Stomach (tissue), 8 donors: ENCODE measurements at regions not wholly inside any gene's neighbourhood (a gene's known extent, or its start where the extent isn't known, plus 50 kb on each side); places are given as distances from the start of the nearest gene placed in this dataset.

ENCODE experiments used
- DNase-seq, 2 donors: peaks; one replicate each; pipeline versions ENCODE4 v3.0.0 to v3.0.0-alpha.2; 2013 to 2019
- H3K27ac ChIP-seq, 5 donors: fragments of 200-600 bp in 4 of 5; sonication (generic) in 4 of 5; one replicate each; pipeline ENCODE4 v1.5.1; 2013 to 2019; ENCODE audit warnings: mild to moderate bottlenecking in 1 of 5, moderate library complexity in 1 of 5
- H3K27me3 ChIP-seq, 3 donors: fragments of 200-600 bp; sonication (generic); one replicate each; pipeline ENCODE4 v1.5.1; 2017 to 2019; ENCODE audit warnings: mixed run types in 1 of 3
- H3K36me3 ChIP-seq, 4 donors: fragments of 200-600 bp; sonication (generic); 1 replicate in 3 of 4; 2 replicates in 1 of 4; pipeline ENCODE4 v1.5.1; 2016 to 2019
- H3K4me1 ChIP-seq, 4 donors: fragments of 200-600 bp; sonication (generic); one replicate each; pipeline ENCODE4 v1.5.1; 2016 to 2019
- H3K4me3 ChIP-seq, 4 donors: fragments of 200-600 bp; sonication (generic) in 3 of 4; one replicate each; pipeline ENCODE4 v1.5.1; 2016 to 2019; ENCODE audit warnings: mild to moderate bottlenecking in 1 of 4
- H3K9me3 ChIP-seq, 4 donors: fragments of 200-600 bp; sonication (generic); one replicate each; pipeline ENCODE4 v1.5.1; 2016 to 2019
- CTCF ChIP-seq, 7 experiments: fragments of 450-650 bp in 4 of 7; fragments of 200-600 bp in 3 of 7; sonication (generic) in 3 of 7; IDR thresholded peaks; one replicate each; pipeline ENCODE4 v1.5.1; 2016 to 2019; ENCODE audit warnings: antibody characterized with exemption in 7 of 7, control low read depth in 2 of 7, mild to moderate bottlenecking in 1 of 7
- EP300 ChIP-seq: sonication (generic); formaldehyde crosslinking; IDR thresholded peaks from one replicate; pipeline ENCODE4 v1.6.1; 2017; ENCODE audit warnings: antibody characterized with exemption
- POLR2A ChIP-seq, 4 donors: fragments of 450-650 bp; IDR thresholded peaks; one replicate each; pipeline ENCODE4 v1.6.1; 2016; ENCODE audit warnings: antibody characterized with exemption in 4 of 4, control low read depth in 2 of 4, mild to moderate bottlenecking in 1 of 4, moderate library complexity in 1 of 4
- POLR2AphosphoS5 ChIP-seq, 3 donors: sonication (generic); formaldehyde crosslinking; IDR thresholded peaks; one replicate each; pipeline ENCODE4 v1.6.1; 2016; ENCODE audit warnings: antibody characterized with exemption in 3 of 3
- WGBS, 5 donors: extraction: QIAGEN DNeasy Blood & Tissue Kit in 3 of 5; methylation state at CpG; one replicate each; pipeline versions ENCODE4 v1.1.5 to v1.1.7; 2013 to 2018; 5-methylcytosine and 5-hydroxymethylcytosine counted together
- intact Hi-C: fragments of 100-400 bp; cut with DNase I; formaldehyde crosslinking; loops from one replicate; pipeline ENCODE4 v1.15.1; 2023; ENCODE audit warnings: low total_unique reads
- donor health status: healthy with polysubstance abuse.
- donor health status: Bipolar disorder and iron deficiency.
- donor health status: healthy.

- Histone ChIP-seq H3K9me3 (no peaks in the 10 kb centered on the region), H3K36me3 (no peaks in the 10 kb centered on the region), H3K27ac (peak overlapping the region in 2 of 5 donors; percentile 41 to 52), H3K4me3 (no peak overlapping the region), H3K27me3 (no peaks in the 10 kb centered on the region), H3K4me1 (peaks cover 0 to 16% (median 2%) of the 10 kb centered on the region in 4 donors)
- DNase-seq = peak; percentile 40 to 81
- TF ChIP-seq POLR2A (IDR thresholded peaks at IDR 0.05) (no peak), CTCF (IDR thresholded peaks at IDR 0.05) (no peak), POLR2AphosphoS5 (IDR thresholded peaks at IDR 0.05) (peak in 2 of 3 donors; percentile 16 to 62), EP300 (no peak)
- WGBS, 5 donors = 45 to 51% (median 47%) methylated on average over 8 of the region's 8 CpGs
- intact Hi-C loops = no loop called here
Observed at GRCh38 chr1:212186427-212187207, 98.6 kb upstream of the PPP2R5A start.

- Histone ChIP-seq H3K27me3 (no peaks in the 10 kb centered on the region), H3K27ac (no peak overlapping the region), H3K4me1 (peaks cover 0 to 16% (median 2%) of the 10 kb centered on the region in 4 donors), H3K9me3 (no peaks in the 10 kb centered on the region), H3K4me3 (no peak overlapping the region), H3K36me3 (no peaks in the 10 kb centered on the region)
- 86 to 93% (median 91%) methylated on average over 6 of the region's 6 CpGs for WGBS, 5 donors
- no peak for DNase-seq
- TF ChIP-seq POLR2AphosphoS5 (IDR thresholded peaks at IDR 0.05) (no peak), EP300 (no peak), POLR2A (IDR thresholded peaks at IDR 0.05) (no peak), CTCF (IDR thresholded peaks at IDR 0.05) (no peak)
- intact Hi-C loops = no loop called here
Observed at GRCh38 chr1:212188599-212189351, 96.4 kb upstream of the PPP2R5A start.

GRCh38 chr1:212189352-212189738 lies 95.9 kb upstream of the PPP2R5A start:
- TF ChIP-seq EP300 (no peak), POLR2AphosphoS5 (IDR thresholded peaks at IDR 0.05) (no peak), POLR2A (IDR thresholded peaks at IDR 0.05) (no peak), CTCF (IDR thresholded peaks at IDR 0.05) (no peak)
- H3K9me3 ChIP-seq = no peaks in the 10 kb centered on the region
- WGBS, 5 donors = 71 to 85% (median 83%) methylated on average over 1 to 3 of the region's 3 CpGs
- H3K27me3 ChIP-seq = no peaks in the 10 kb centered on the region
- H3K27ac ChIP-seq = no peak overlapping the region
- no peak overlapping the region for H3K4me3 ChIP-seq
- H3K4me1 ChIP-seq = peaks cover 0 to 16% (median 2%) of the 10 kb centered on the region in 4 donors
- no peaks in the 10 kb centered on the region for H3K36me3 ChIP-seq
- intact Hi-C loops = no loop called here
- DNase-seq = no peak

- H3K27me3 ChIP-seq = no peaks in the 10 kb centered on the region
- H3K9me3 ChIP-seq = peaks cover 0 to 5% (median 1%) of the 10 kb centered on the region in 4 donors
- DNase-seq = no peak
- H3K36me3 ChIP-seq = no peaks in the 10 kb centered on the region
- WGBS, 5 donors = 76 to 90% (median 83%) methylated on average over 12 to 17 of the region's 17 CpGs
- H3K4me1 ChIP-seq = peaks cover 0 to 16% (median 2%) of the 10 kb centered on the region in 4 donors
- no peak for TF ChIP-seq POLR2AphosphoS5 (IDR thresholded peaks at IDR 0.05)
- TF ChIP-seq EP300 = no peak
- no peak for TF ChIP-seq POLR2A (IDR thresholded peaks at IDR 0.05)
- TF ChIP-seq CTCF (IDR thresholded peaks at IDR 0.05) = no peak
- no peak overlapping the region for H3K4me3 ChIP-seq
- intact Hi-C loops = no loop called here
- H3K27ac ChIP-seq = no peak overlapping the region
Observed at GRCh38 chr1:212190169-212190568, 95.0 kb upstream of the PPP2R5A start.
